KOPT-K1 (cell line): ENCODE measurements at regions not wholly inside any gene's neighbourhood (a gene's known extent, or its start where the extent isn't known, plus 50 kb on each side); places are given as distances from the start of the nearest gene placed in this dataset.
"Not testable (repeated sequence)": the region's sequence is repeated elsewhere in the genome, so short reads cannot be mapped to it uniquely, and the experiment has no call there.

Experiments used
- H3K27ac ChIP-seq: fragments of 200-600 bp; sonication (generic); 2 replicates; pipeline ENCODE4 v1.5.1; 2016; ENCODE audit warnings: antibody characterized with exemption, mild to moderate bottlenecking, low read depth, low read length; ENCODE audit not compliant: poor library complexity, severe bottlenecking
- H3K36me3 ChIP-seq: fragments of 200-600 bp; sonication (generic); 2 replicates; pipeline ENCODE4 v1.5.1; 2017; ENCODE audit warnings: antibody characterized with exemption, mild to moderate bottlenecking, low read length, moderate library complexity; ENCODE audit not compliant: insufficient read depth
- H3K9me3 ChIP-seq: fragments of 200-600 bp; sonication (generic); 2 replicates; pipeline ENCODE4 v1.5.1; 2017; ENCODE audit warnings: antibody characterized with exemption, low read length, mild to moderate bottlenecking; ENCODE audit not compliant: insufficient read depth, poor library complexity, severe bottlenecking

- Histone ChIP-seq H3K27ac (no peak overlapping the region), H3K9me3 (peaks cover 7% of the 10 kb centered on the region), H3K36me3 (no peaks in the 10 kb centered on the region)
Observed at GRCh38 chr18:60070631-60071030, 170.8 kb downstream of the PMAIP1 start.

DNA sequence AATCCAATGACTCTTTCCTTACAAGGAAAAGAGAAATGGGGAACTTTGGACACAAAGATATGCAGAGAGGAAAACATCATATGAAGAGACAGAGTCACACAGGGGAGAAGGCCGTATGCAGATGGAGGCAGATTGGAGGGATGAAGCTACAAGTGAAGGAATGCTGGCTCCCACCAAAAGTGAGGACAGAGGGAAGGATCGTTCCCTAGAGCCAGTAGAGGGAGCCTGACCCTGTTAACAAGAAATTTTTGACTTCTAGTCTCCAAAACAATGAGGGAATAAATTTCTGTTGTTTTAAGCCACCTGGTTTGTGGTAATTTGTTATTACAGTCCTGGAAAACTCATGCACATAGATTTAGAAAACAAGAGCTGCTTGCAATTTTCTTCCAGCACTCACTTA lies 169.3 kb downstream of the PMAIP1 start:
- H3K36me3 ChIP-seq, result no peaks in the 10 kb centered on the region
- H3K9me3 ChIP-seq, result peaks cover 2% of the 10 kb centered on the region
- H3K27ac ChIP-seq, result no peak overlapping the region

DNA sequence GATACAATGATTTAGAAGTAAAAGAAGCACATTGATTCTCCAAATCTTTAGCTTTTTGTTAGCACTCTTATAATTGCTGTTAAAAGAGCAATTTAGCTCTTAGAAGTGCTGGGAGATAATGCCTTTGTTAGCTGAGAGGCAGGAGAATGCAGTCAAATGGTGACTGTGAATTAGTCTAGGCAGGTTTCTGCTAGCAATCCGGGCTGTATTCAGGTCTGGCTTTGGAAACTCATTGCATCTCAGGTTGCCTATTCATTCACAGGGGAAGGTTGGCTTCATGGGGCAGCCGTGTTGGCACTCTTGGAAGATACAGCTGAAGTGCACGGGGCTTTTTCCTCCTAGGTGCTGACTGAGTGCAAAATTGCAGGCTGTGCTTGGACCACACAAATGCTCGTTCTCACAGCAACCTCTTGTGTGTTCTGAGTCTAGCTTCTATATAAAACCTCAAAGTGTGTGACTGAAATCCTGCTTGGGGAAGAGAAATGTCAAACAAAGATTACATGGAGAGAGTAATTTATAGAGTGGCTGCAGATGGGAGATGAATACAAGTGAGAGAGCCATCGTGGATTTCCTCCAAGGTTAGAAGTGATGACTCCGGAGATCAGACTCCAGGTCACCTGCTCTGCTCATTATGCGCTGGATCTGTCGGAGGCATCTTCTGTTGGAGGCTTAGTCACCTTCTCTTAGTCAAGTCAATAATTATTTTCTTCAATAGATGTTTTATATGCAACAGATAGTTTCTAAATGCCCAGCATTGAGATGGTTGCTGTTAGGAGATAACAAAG lies 167.8 kb downstream of the PMAIP1 start:
- Histone ChIP-seq H3K36me3 (no peaks in the 10 kb centered on the region), H3K27ac (no peak overlapping the region), H3K9me3 (no peaks in the 10 kb centered on the region)

- Histone ChIP-seq H3K9me3 (no peaks in the 10 kb centered on the region), H3K27ac (no peak overlapping the region), H3K36me3 (no peaks in the 10 kb centered on the region)
Observed at GRCh38 chr18:60066219-60066975, 166.6 kb downstream of the PMAIP1 start.

GRCh38 chr18:60064271-60064670 lies 164.5 kb downstream of the PMAIP1 start:
- H3K27ac ChIP-seq, result no peak overlapping the region
- H3K36me3 ChIP-seq, result no peaks in the 10 kb centered on the region
- H3K9me3 ChIP-seq, result no peaks in the 10 kb centered on the region

DNA sequence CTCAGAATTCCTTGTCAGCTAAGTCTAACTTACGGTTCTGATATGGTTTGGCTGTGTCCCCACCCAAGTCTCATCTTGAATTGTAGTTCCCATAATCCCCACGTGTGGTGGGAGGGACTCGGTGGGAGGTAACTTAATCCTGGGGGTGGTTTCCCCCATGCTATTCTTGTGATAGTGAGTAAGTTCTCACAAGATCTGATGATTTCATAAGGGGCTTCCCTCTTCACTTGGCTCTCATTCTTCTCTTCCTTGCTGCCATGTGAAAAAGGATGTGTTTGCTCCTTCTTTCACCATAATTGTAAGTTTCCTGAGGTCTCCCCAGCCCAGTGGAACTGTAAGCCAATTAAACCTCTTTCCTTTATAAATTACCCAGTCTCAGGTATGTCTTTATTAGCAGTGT lies 163.0 kb downstream of the PMAIP1 start:
- not testable (repeated sequence) for H3K9me3 ChIP-seq, H3K36me3 ChIP-seq, H3K27ac ChIP-seq

GRCh38 chr18:60062396-60062795 lies 162.6 kb downstream of the PMAIP1 start:
- Histone ChIP-seq H3K9me3 (peaks cover 4% of the 10 kb centered on the region), H3K27ac (no peak overlapping the region), H3K36me3 (no peaks in the 10 kb centered on the region)

DNA sequence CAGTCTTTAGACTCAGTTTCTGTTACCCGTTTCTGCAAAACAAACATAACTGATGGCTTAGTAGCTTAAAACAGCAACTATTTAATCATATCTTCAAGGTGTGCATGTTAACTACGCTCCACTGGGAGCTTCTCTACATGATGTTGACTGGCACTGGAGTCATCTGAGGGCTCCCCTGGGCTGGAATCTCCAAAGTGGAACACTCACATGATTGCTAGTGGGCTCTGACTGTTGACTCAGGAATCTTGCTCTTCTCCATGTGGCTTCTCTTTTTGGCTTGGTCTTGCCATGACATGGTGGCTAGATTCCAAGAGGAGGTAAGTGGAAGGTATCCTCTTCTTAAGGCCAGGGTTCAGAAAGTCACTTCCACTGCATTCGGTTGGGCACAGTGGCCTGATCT lies 160.8 kb downstream of the PMAIP1 start:
- Histone ChIP-seq H3K27ac (no peak overlapping the region), H3K36me3 (no peaks in the 10 kb centered on the region), H3K9me3 (peaks cover 9% of the 10 kb centered on the region)

GRCh38 chr18:60060026-60060425 lies 160.2 kb downstream of the PMAIP1 start:
- H3K36me3 ChIP-seq, result no peaks in the 10 kb centered on the region
- no peak overlapping the region for H3K27ac ChIP-seq
- peaks cover 9% of the 10 kb centered on the region for H3K9me3 ChIP-seq

DNA sequence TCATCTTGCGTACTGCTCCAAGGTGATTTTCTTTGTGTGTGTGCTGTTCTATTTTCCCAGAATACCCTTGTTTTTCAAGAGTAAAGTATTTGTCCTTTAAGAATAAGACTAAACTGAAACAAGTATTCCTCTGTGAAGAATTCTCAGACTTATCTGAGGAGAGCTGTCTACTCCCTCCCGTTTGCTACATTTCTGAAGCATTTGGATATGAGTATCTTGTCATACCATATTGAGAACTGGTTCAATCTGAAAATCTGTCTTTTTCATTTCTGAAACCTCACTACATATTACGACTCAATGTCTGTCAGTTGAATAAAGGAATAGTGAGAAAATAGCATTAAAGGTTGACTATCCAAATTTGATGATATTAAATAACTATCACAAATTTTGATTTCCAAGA lies 159.4 kb downstream of the PMAIP1 start:
- Histone ChIP-seq H3K27ac (no peak overlapping the region), H3K36me3 (no peaks in the 10 kb centered on the region), H3K9me3 (peaks cover 9% of the 10 kb centered on the region)

DNA sequence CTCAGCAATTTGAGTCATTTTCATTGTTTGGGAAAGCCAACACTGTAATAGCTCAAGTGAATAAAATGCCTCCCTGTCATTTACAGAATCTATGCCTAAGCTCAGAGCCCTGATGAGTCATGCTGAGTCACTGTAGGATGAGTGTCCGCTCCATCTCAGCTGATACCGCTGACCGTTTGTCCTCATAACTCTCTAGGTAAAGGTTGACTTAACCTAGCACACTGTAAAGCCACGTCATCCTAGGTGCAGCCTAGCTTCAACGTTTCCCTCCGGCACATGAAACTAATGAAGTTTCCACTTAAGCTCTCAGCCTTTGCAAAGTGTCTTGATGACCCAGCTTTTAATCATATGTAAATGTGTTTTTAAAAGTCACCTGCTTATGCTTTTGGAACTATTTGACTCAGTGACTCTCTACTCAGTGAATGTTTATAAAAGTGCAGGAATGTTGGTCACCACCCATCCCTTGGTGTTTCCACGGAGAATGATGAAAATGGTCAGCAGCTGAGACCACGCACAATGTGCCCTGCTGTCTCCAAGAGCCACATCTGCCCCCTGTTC lies 154.0 kb downstream of the PMAIP1 start:
- Histone ChIP-seq H3K27ac (no peak overlapping the region), H3K9me3 (peaks cover 9% of the 10 kb centered on the region), H3K36me3 (no peaks in the 10 kb centered on the region)

- Histone ChIP-seq H3K27ac (no peak overlapping the region), H3K36me3 (no peaks in the 10 kb centered on the region), H3K9me3 (no peaks in the 10 kb centered on the region)
Observed at GRCh38 chr18:60050821-60051220, 151.0 kb downstream of the PMAIP1 start.

DNA sequence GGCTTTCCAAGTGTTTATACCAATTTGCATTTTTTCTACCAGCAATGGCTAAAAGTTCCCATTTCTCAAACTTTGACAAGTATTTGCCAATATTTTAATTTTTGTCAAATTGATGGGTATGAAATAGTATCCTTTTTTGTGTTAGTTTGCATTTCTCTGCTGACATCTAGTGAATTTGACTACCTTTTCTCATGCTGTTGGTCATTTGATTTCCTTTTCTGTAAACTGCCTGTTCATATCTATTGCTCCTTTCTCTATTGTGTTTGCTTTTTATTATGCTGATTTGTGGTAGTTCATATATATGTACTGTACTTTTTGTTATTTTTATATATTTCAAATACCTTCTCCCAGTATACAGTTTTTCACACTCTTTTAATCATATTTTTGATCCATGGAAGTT lies 149.4 kb downstream of the PMAIP1 start:
- Histone ChIP-seq H3K36me3 (no peaks in the 10 kb centered on the region), H3K27ac (no peak overlapping the region), H3K9me3 (no peaks in the 10 kb centered on the region)

- no peaks in the 10 kb centered on the region for H3K36me3 ChIP-seq
Observed at GRCh38 chr18:60047556-60047955, 147.8 kb downstream of the PMAIP1 start.

GRCh38 chr18:60044290-60045006 lies 144.7 kb downstream of the PMAIP1 start:
- Histone ChIP-seq H3K27ac (no peak overlapping the region), H3K9me3 (no peaks in the 10 kb centered on the region)

More at GRCh38 chr18:60047556-60047955, 147.8 kb downstream of the PMAIP1 start:
- H3K9me3 ChIP-seq, result no peaks in the 10 kb centered on the region
- no peak overlapping the region for H3K27ac ChIP-seq

More at GRCh38 chr18:60044290-60045006, 144.7 kb downstream of the PMAIP1 start:
- no peaks in the 10 kb centered on the region for H3K36me3 ChIP-seq
